GM12878 (cell line): ENCODE measurements at regions not wholly inside any gene's neighbourhood (a gene's known extent, or its start where the extent isn't known, plus 50 kb on each side); places are given as distances from the start of the nearest gene placed in this dataset.

Experiments used
- ATAC-seq: fragments of 200-7000 bp; cut with Tn5 transposase; 3 replicates; pipeline ENCODE4 v1.9.1; 2020; ENCODE audit warnings: mild to moderate bottlenecking, moderate library complexity
- BruUV-seq: library from RNA; stranded (reverse); fragments of 400-500 nt; replicated peaks from 2 replicates; lab custom pipeline; 2021; lab: Mats Ljungman, UMichigan
- CTCF ChIA-PET: fragments of 300-600 bp; sonication (Branson Sonifier 250); formaldehyde crosslinking; extraction: SDS; loops from one replicate; lab custom pipeline; 2021; ENCODE audit warnings: inconsistent platforms; lab: Yijun Ruan, JAX
- POLR2A ChIA-PET: fragments of 350-600 bp; formaldehyde crosslinking; extraction: SDS; loops from one replicate; lab custom pipeline; 2021; ENCODE audit warnings: inconsistent platforms; lab: Charles Lee
- RAD21 ChIA-PET: fragments of 300-600 bp; sonication (Branson Sonifier 250); formaldehyde crosslinking; loops from one replicate; lab custom pipeline; 2023; ENCODE audit warnings: antibody characterized with exemption; ENCODE audit not compliant: unreplicated experiment; lab: Charles Lee
- SMC1A ChIA-PET: fragments of 300-600 bp; sonication (Branson Sonifier 250); formaldehyde crosslinking; loops from one replicate; lab custom pipeline; 2023; ENCODE audit not compliant: unreplicated experiment, uncharacterized antibody; lab: Charles Lee
- DNase-seq: peaks from one replicate; pipeline ENCODE4 v3.0.0-alpha.2; 2011; ENCODE audit warnings: low read depth, low spot score
- FAIRE-seq: peaks from 3 replicates; lab custom pipeline; 2011; peaks lifted over from hg19 to GRCh38; lab: Jason Lieb, UNC
- H2AFZ ChIP-seq: 2 replicates; pipeline ENCODE4 v1.6.0; 2011; ENCODE audit warnings: low read depth, low read length, control low read depth; ENCODE audit not compliant: control insufficient read depth
- H3K27ac ChIP-seq: 2 replicates; pipeline ENCODE4 v1.5.1; 2011; ENCODE audit warnings: control low read depth; ENCODE audit not compliant: control insufficient read depth, insufficient read depth
- H3K27me3 ChIP-seq, 2 experiments: replicated peaks in 1 of 2; 2 replicates each; pipeline versions ENCODE4 v1.6.0 to v1.6.1; 2011; ENCODE audit warnings: low read length in 1 of 2; ENCODE audit not compliant: control insufficient read depth in 2 of 2, insufficient read depth in 2 of 2
- H3K36me3 ChIP-seq, 2 experiments: 2 replicates each; pipeline ENCODE4 v1.5.1; 2011; ENCODE audit warnings: low read length in 1 of 2; ENCODE audit not compliant: control insufficient read depth in 2 of 2, insufficient read depth in 2 of 2
- H3K4me1 ChIP-seq: 2 replicates; pipeline ENCODE4 v1.6.1; 2011; ENCODE audit warnings: mild to moderate bottlenecking, low read length, moderate library complexity, mixed read lengths; ENCODE audit not compliant: control insufficient read depth, insufficient read depth
- H3K4me2 ChIP-seq: 2 replicates; pipeline ENCODE4 v1.6.0; 2011; ENCODE audit warnings: control low read depth; ENCODE audit not compliant: control insufficient read depth, insufficient read depth
- H3K4me3 ChIP-seq: fragments of 200-600 bp; sonication (generic); 2 replicates; pipeline ENCODE4 v1.5.1; 2016
- H3K79me2 ChIP-seq: 2 replicates; pipeline ENCODE4 v1.6.0; 2011; ENCODE audit warnings: low read length; ENCODE audit not compliant: control insufficient read depth, insufficient read depth
- H3K9ac ChIP-seq: 2 replicates; pipeline ENCODE4 v1.8.0; 2011; ENCODE audit warnings: low read length, control low read depth, mixed read lengths; ENCODE audit not compliant: control insufficient read depth, insufficient read depth
- H3K9me3 ChIP-seq: replicated peaks from 3 replicates; pipeline ENCODE4 v1.5.1; 2011; ENCODE audit warnings: mild to moderate bottlenecking, low read length; ENCODE audit not compliant: control insufficient read depth, insufficient read depth
- H4K20me1 ChIP-seq: 2 replicates; pipeline ENCODE4 v1.6.0; 2011; ENCODE audit not compliant: control insufficient read depth, insufficient read depth
- BMI1 ChIP-seq: fragments of 450-650 bp; IDR thresholded peaks from 2 replicates; pipeline ENCODE4 v1.6.1; 2016; ENCODE audit warnings: mild to moderate bottlenecking, moderate library complexity, borderline replicate concordance
- EED ChIP-seq: sonication (generic); IDR thresholded peaks from 2 replicates; pipeline ENCODE4 v1.6.1; 2016; ENCODE audit warnings: antibody characterized with exemption, low read depth
- IRF4 ChIP-seq: IDR thresholded peaks from 2 replicates; pipeline ENCODE4 v1.6.1; 2011; ENCODE audit warnings: low read depth, low read length
- NFXL1 ChIP-seq: fragments of 450-650 bp; IDR thresholded peaks from 2 replicates; pipeline ENCODE4 v1.6.1; 2017; ENCODE audit warnings: antibody characterized with exemption, mild to moderate bottlenecking, borderline replicate concordance
- RB1 ChIP-seq: fragments of 450-650 bp; formaldehyde crosslinking; IDR thresholded peaks from 2 replicates; pipeline ENCODE4 v1.6.1; 2017; ENCODE audit warnings: mild to moderate bottlenecking, borderline replicate concordance
- RUNX3 ChIP-seq: IDR thresholded peaks from 2 replicates; pipeline ENCODE4 v1.6.1; 2012; ENCODE audit warnings: low read length, inconsistent platforms
- TCF7 ChIP-seq: IDR thresholded peaks from 2 replicates; pipeline ENCODE4 v1.6.1; 2014; ENCODE audit warnings: antibody characterized with exemption, borderline replicate concordance
- YBX1 ChIP-seq: fragments of 450-650 bp; IDR thresholded peaks from 2 replicates; pipeline ENCODE4 v1.6.1; 2016; ENCODE audit warnings: antibody characterized with exemption
- ZBED1 ChIP-seq: IDR thresholded peaks from 2 replicates; pipeline ENCODE4 v1.6.1; 2016; ENCODE audit warnings: borderline replicate concordance
- WGBS: methylation state at CpG from one replicate; pipeline ENCODE4 v1.1.6; 2016; ENCODE audit warnings: low lambda C conversion rate; ENCODE audit not compliant: insufficient replicate concordance, insufficient coverage; ENCODE audit errors: missing lambda C conversion rate; 5-methylcytosine and 5-hydroxymethylcytosine counted together
- in situ Hi-C: fragments of 300-500 bp; cut with MboI; formaldehyde crosslinking; loops from 9 replicates; pipeline ENCODE4 v1.14.3; 2018; ENCODE audit warnings: mixed read lengths
- intact Hi-C: fragments of 100-400 bp; cut with micrococcal nuclease; formaldehyde crosslinking; loops from one replicate; pipeline ENCODE4 v1.14.2; 2022; ENCODE audit not compliant: unreplicated experiment
- TF ChIP-seq, protein P1 (sequence below): IDR thresholded peaks from 2 replicates; pipeline ENCODE4 v1.6.1; 2011; ENCODE audit warnings: mild to moderate bottlenecking, low read depth, low read length, moderate library complexity; ENCODE audit not compliant: insufficient replicate concordance
- TF ChIP-seq, protein P2 (sequence below): IDR thresholded peaks from 2 replicates; pipeline ENCODE4 v1.6.1; 2011; ENCODE audit warnings: borderline replicate concordance, low read depth, mild to moderate bottlenecking, moderate library complexity, low read length; ENCODE audit not compliant: insufficient read depth, poor library complexity, severe bottlenecking
- TF ChIP-seq, protein P3 (sequence below): fragments of 450-650 bp; IDR thresholded peaks from 2 replicates; pipeline ENCODE4 v1.6.1; 2016; ENCODE audit warnings: mild to moderate bottlenecking

DNA sequence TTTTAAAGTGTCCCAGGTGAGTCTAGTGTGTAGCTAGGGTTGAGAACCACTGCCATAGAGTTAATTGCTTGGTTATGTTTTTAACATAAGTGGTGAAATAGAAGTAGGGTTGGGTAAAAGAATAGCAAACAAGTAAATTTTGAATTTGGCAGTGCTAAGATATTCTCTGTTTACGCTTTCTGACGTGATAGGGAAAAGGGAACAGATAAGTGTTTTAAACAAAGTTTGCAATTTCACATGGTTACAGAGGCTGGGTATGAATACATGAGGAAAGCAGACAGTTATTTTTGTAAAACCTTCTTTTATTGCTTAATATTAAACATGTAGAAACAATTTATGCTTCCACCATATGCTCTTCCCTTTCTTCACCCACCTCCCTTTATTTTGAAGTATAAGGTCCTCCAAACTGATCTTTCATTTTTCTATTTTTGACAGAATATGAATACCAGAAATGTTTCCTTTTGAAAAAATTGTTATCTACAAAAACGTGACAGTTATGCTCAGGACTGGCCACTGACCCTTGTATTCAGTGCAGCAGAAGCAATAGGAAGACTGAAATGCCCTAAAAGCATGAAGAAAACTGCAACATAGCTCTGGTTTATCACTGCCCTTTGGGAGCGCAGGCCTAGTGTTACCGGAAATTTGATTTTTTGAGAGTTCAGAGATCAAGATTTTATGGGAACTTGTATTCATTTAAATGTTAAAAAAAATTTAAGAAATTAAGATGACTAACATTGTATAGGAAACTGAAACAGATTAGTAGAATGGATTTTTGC lies 214.4 kb upstream of the ARSJ start:
- Histone ChIP-seq H3K4me1 (no peaks in the 10 kb centered on the region), H3K27ac (no peak overlapping the region), H3K27me3 (no peaks in the 10 kb centered on the region), H2AFZ (no peak overlapping the region), H4K20me1 (no peaks in the 10 kb centered on the region), H3K36me3 (no peaks in the 10 kb centered on the region)
- 29% methylated on average over 5 of the region's 5 CpGs for WGBS
- no peak for DNase-seq
- BruUV-seq, result no TSS peak
- ChIA-PET RAD21 (no interaction called here), POLR2A (no interaction called here), SMC1A (interaction anchor here (0.6 to 0.9 kb wide), 2 partner anchors 840 to 1808 kb away, joined by 3 to 4 read pairs; no protein-coding TSS in a partner anchor)
- TF ChIP-seq, protein P1, sequence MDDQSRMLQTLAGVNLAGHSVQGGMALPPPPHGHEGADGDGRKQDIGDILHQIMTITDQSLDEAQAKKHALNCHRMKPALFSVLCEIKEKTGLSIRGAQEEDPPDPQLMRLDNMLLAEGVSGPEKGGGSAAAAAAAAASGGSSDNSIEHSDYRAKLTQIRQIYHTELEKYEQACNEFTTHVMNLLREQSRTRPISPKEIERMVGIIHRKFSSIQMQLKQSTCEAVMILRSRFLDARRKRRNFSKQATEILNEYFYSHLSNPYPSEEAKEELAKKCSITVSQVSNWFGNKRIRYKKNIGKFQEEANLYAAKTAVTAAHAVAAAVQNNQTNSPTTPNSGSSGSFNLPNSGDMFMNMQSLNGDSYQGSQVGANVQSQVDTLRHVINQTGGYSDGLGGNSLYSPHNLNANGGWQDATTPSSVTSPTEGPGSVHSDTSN, result no peak
- TF ChIP-seq, all 136 proteins: peak for 0
- H3K4me3 ChIP-seq, result no peak overlapping the region
- H3K9me3 ChIP-seq, result no peaks in the 10 kb centered on the region; the same call in 2 of the 3 replicates
- no peak overlapping the region for H3K4me2 ChIP-seq
- ATAC-seq, result no peak
- intact Hi-C loops (no loop called here), in situ Hi-C loops (no loop called here)
- no peaks in the 10 kb centered on the region for H3K79me2 ChIP-seq
- no peak for FAIRE-seq
- H3K9ac ChIP-seq, result no peak overlapping the region
- CTCF ChIA-PET, result interaction anchor here (1.2 kb wide), 1 partner anchor 13 kb away, joined by 4 read pairs; no protein-coding TSS in a partner anchor

DNA sequence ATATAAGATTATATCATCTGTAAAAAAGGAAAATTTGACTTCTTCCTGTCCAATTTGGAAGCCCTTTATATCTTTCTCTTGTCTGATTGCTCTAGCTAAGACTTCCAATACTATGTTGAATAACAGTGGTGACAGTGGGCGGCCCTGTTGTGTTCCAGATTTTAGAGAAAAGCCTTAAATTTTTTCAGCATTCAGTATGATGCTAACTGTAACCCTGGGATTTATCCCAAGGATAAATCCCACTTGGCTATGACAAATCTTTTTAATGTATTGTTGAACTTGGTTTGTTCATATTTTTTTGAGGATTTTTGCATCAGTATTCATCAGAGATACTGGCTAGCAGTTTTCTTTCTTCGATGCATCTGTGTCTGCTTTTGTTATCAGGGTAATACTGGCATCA lies 217.2 kb upstream of the ARSJ start:
- no peaks in the 10 kb centered on the region for H3K27me3 ChIP-seq
- H3K27ac ChIP-seq, result no peak overlapping the region
- no peak for DNase-seq
- H3K9me3 ChIP-seq, result no peaks in the 10 kb centered on the region
- BruUV-seq, result no TSS peak
- H3K4me2 ChIP-seq, result no peak overlapping the region
- no peak overlapping the region for H3K4me3 ChIP-seq
- SMC1A ChIA-PET, result no interaction called here
- in situ Hi-C loops, result no loop called here
- no peak overlapping the region for H3K9ac ChIP-seq
- no peaks in the 10 kb centered on the region for H3K36me3 ChIP-seq
- CTCF ChIA-PET, result no interaction called here
- 0% methylated on average over 2 of the region's 2 CpGs for WGBS
- POLR2A ChIA-PET, result no interaction called here
- ATAC-seq, result no peak
- H4K20me1 ChIP-seq, result no peaks in the 10 kb centered on the region
- FAIRE-seq, result no peak
- no peaks in the 10 kb centered on the region for H3K4me1 ChIP-seq
- no peaks in the 10 kb centered on the region for H3K79me2 ChIP-seq
- intact Hi-C loops, result no loop called here
- RAD21 ChIA-PET, result no interaction called here
- H2AFZ ChIP-seq, result no peak overlapping the region
- TF ChIP-seq YBX1 (no peak), BMI1 (no peak), NFXL1 (no peak), IRF4 (no peak), RUNX3 (no peak), RB1 (no peak), ZBED1 (no peak), EED (no peak), TCF7 (no peak)
- TF ChIP-seq, protein P2, sequence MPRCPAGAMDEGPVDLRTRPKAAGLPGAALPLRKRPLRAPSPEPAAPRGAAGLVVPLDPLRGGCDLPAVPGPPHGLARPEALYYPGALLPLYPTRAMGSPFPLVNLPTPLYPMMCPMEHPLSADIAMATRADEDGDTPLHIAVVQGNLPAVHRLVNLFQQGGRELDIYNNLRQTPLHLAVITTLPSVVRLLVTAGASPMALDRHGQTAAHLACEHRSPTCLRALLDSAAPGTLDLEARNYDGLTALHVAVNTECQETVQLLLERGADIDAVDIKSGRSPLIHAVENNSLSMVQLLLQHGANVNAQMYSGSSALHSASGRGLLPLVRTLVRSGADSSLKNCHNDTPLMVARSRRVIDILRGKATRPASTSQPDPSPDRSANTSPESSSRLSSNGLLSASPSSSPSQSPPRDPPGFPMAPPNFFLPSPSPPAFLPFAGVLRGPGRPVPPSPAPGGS, result no peak
- TF ChIP-seq, protein P3, sequence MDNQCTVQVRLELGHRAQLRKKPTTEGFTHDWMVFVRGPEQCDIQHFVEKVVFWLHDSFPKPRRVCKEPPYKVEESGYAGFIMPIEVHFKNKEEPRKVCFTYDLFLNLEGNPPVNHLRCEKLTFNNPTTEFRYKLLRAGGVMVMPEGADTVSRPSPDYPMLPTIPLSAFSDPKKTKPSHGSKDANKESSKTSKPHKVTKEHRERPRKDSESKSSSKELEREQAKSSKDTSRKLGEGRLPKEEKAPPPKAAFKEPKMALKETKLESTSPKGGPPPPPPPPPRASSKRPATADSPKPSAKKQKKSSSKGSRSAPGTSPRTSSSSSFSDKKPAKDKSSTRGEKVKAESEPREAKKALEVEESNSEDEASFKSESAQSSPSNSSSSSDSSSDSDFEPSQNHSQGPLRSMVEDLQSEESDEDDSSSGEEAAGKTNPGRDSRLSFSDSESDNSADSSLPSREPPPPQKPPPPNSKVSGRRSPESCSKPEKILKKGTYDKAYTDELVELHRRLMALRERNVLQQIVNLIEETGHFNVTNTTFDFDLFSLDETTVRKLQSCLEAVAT, result no peak
